ENCODE measurements at regions not wholly inside any gene's neighbourhood (a gene's known extent, or its start where the extent isn't known, plus 50 kb on each side); places are given as distances from the start of the nearest gene placed in this dataset.

GRCh38 chr13:21997726-21998125 lies 326.9 kb downstream of the FGF9 start:
- Mint-ChIP-seq H3K4me3 (no peak overlapping the region), H3K27me3 (ENCODE audit: insufficient read depth) (no peaks in the 10 kb centered on the region), H3K36me3 (ENCODE audit: low read depth) (no peaks in the 10 kb centered on the region), H3K27ac (no peak overlapping the region), H3K9me3 (no peaks in the 10 kb centered on the region), H3K4me1 (no peaks in the 10 kb centered on the region)
- TF ChIP-seq CTCF (conservative IDR thresholded peaks at IDR 0.05) = no peak
- WGBS, 2 experiments (ENCODE audit: insufficient coverage in 1 of 2, insufficient read length in 1 of 2) = 72 to 86% methylated on average over 2 of the region's 2 CpGs
- no peaks in the 10 kb centered on the region for H3K36me3 ChIP-seq (ENCODE audit: control insufficient read depth, insufficient read depth, low read length)
- DNase-seq = no peak
- no peak overlapping the region for H3K9ac ChIP-seq (ENCODE audit: extremely low read depth, low read length, poor library complexity, severe bottlenecking)
- H3K4me1 ChIP-seq (ENCODE audit: control insufficient read depth, insufficient read depth, low read length) = no peaks in the 10 kb centered on the region
- no peak overlapping the region for H3K27ac ChIP-seq (ENCODE audit: low read depth, low read length)
- H3K4me3 ChIP-seq (ENCODE audit: low read length) = no peak overlapping the region
- no peaks in the 10 kb centered on the region for H3K9me3 ChIP-seq (ENCODE audit: control insufficient read depth, low read length)
- no peaks in the 10 kb centered on the region for H3K27me3 ChIP-seq (ENCODE audit: control insufficient read depth, insufficient read depth, low read length, poor library complexity, severe bottlenecking)

- no peak overlapping the region for H3K4me3 ChIP-seq (ENCODE audit: low read length)
- no peaks in the 10 kb centered on the region for H3K27me3 ChIP-seq (ENCODE audit: control insufficient read depth, insufficient read depth, low read length, poor library complexity, severe bottlenecking)
- H3K9me3 ChIP-seq (ENCODE audit: control insufficient read depth, low read length) = no peaks in the 10 kb centered on the region
- Mint-ChIP-seq H3K4me3 (no peak overlapping the region), H3K9me3 (no peaks in the 10 kb centered on the region), H3K27ac (no peak overlapping the region), H3K4me1 (no peaks in the 10 kb centered on the region), H3K27me3 (ENCODE audit: insufficient read depth) (no peaks in the 10 kb centered on the region), H3K36me3 (ENCODE audit: low read depth) (no peaks in the 10 kb centered on the region)
- no peak overlapping the region for H3K27ac ChIP-seq (ENCODE audit: low read depth, low read length)
- no peak overlapping the region for H3K9ac ChIP-seq (ENCODE audit: extremely low read depth, low read length, poor library complexity, severe bottlenecking)
- DNase-seq = no peak
- no peaks in the 10 kb centered on the region for H3K4me1 ChIP-seq (ENCODE audit: control insufficient read depth, insufficient read depth, low read length)
- peak; percentile 43 for TF ChIP-seq CTCF (conservative IDR thresholded peaks at IDR 0.05)
- H3K36me3 ChIP-seq (ENCODE audit: control insufficient read depth, insufficient read depth, low read length) = no peaks in the 10 kb centered on the region
- WGBS, 2 experiments (ENCODE audit: insufficient coverage in 1 of 2, insufficient read length in 1 of 2) = 85 to 87% methylated on average over 4 to 11 of the region's 12 CpGs
Measured at GRCh38 chr13:21998279-21998990, 327.6 kb downstream of the FGF9 start.

GRCh38 chr13:21999666-22000065 lies 328.8 kb downstream of the FGF9 start:
- no peaks in the 10 kb centered on the region for H3K9me3 Mint-ChIP-seq
- Histone ChIP-seq H3K4me1 (ENCODE audit: control insufficient read depth, insufficient read depth, low read length) (no peaks in the 10 kb centered on the region), H3K9ac (ENCODE audit: extremely low read depth, low read length, poor library complexity, severe bottlenecking) (no peak overlapping the region), H3K27me3 (ENCODE audit: control insufficient read depth, insufficient read depth, low read length, poor library complexity, severe bottlenecking) (no peaks in the 10 kb centered on the region), H3K27ac (ENCODE audit: low read depth, low read length) (no peak overlapping the region), H3K4me3 (ENCODE audit: low read length) (no peak overlapping the region), H3K9me3 (ENCODE audit: control insufficient read depth, low read length) (no peaks in the 10 kb centered on the region), H3K36me3 (ENCODE audit: control insufficient read depth, insufficient read depth, low read length) (no peaks in the 10 kb centered on the region)
- no peak overlapping the region for H3K4me3 Mint-ChIP-seq
- H3K4me1 Mint-ChIP-seq = no peaks in the 10 kb centered on the region
- no peak overlapping the region for H3K27ac Mint-ChIP-seq
- no peak for DNase-seq
- no peaks in the 10 kb centered on the region for H3K36me3 Mint-ChIP-seq (ENCODE audit: low read depth)
- 80 to 95% methylated on average over 4 to 6 of the region's 6 CpGs for WGBS, 2 experiments (ENCODE audit: insufficient coverage in 1 of 2, insufficient read length in 1 of 2)
- no peak for TF ChIP-seq CTCF (conservative IDR thresholded peaks at IDR 0.05)
- no peaks in the 10 kb centered on the region for H3K27me3 Mint-ChIP-seq (ENCODE audit: insufficient read depth)
